CD4-positive, alpha-beta T cell treated with Interleukin-17A for 1 hour (primary cell): ENCODE measurements at regions not wholly inside any gene's neighbourhood (a gene's known extent, or its start where the extent isn't known, plus 50 kb on each side); places are given as distances from the start of the nearest gene placed in this dataset.

Source experiments
- DNase-seq: peaks from one replicate; pipeline ENCODE4 v3.0.0-alpha.2; 2020

- DNase-seq, result peak; percentile 8
These were observed 51.9 kb upstream of the USP47 start for GRCh38 chr11:11789735-11790369.

GRCh38 chr11:11788063-11788710 is 53.6 kb upstream of the USP47 start:
- no peak for DNase-seq

GRCh38 chr11:11787305-11788062 is 54.3 kb upstream of the USP47 start:
- DNase-seq, result peak; percentile 72

GRCh38 chr11:11786771-11787170 is 55.0 kb upstream of the USP47 start:
- DNase-seq, result no peak

GRCh38 chr11:11786234-11786633 is 55.5 kb upstream of the USP47 start:
- DNase-seq, result no peak

GRCh38 chr11:11782532-11783110 is 59.2 kb upstream of the USP47 start:
- DNase-seq, result no peak

- no peak for DNase-seq
These were observed 60.9 kb upstream of the USP47 start for GRCh38 chr11:11780858-11781257.

GRCh38 chr11:11779975-11780374 is 61.8 kb upstream of the USP47 start:
- no peak for DNase-seq

- no peak for DNase-seq
These were observed 63.9 kb upstream of the USP47 start for GRCh38 chr11:11777897-11778296.

GRCh38 chr11:11776714-11777113 is 65.1 kb upstream of the USP47 start:
- DNase-seq, result no peak

- DNase-seq, result no peak
These were observed 66.8 kb upstream of the USP47 start for GRCh38 chr11:11774928-11775327.

GRCh38 chr11:11772865-11773515 is 68.8 kb upstream of the USP47 start:
- no peak for DNase-seq

- no peak for DNase-seq
These were observed 70.8 kb upstream of the USP47 start for GRCh38 chr11:11770921-11771486.

GRCh38 chr11:11770296-11770695 is 71.5 kb upstream of the USP47 start:
- no peak for DNase-seq

- no peak for DNase-seq
These were observed 72.0 kb upstream of the USP47 start for GRCh38 chr11:11769782-11770181.

GRCh38 chr11:11769362-11769761 is 72.4 kb upstream of the USP47 start:
- no peak for DNase-seq

- no peak for DNase-seq
These were observed 77.4 kb upstream of the USP47 start for GRCh38 chr11:11764423-11764803.

GRCh38 chr11:11763796-11764422 is 77.9 kb upstream of the USP47 start:
- DNase-seq, result no peak

GRCh38 chr11:11760838-11761237 is 80.9 kb upstream of the USP47 start:
- DNase-seq, result no peak

GRCh38 chr11:11758603-11759196 is 83.1 kb upstream of the USP47 start:
- no peak for DNase-seq

- no peak for DNase-seq
These were observed 83.9 kb upstream of the USP47 start for GRCh38 chr11:11757909-11758308.

- no peak for DNase-seq
These were observed 85.1 kb upstream of the USP47 start for GRCh38 chr11:11756718-11757117.
